ENCODE measurements at regions not wholly inside any gene's neighbourhood (a gene's known extent, or its start where the extent isn't known, plus 50 kb on each side); places are given as distances from the start of the nearest gene placed in this dataset.

DNA sequence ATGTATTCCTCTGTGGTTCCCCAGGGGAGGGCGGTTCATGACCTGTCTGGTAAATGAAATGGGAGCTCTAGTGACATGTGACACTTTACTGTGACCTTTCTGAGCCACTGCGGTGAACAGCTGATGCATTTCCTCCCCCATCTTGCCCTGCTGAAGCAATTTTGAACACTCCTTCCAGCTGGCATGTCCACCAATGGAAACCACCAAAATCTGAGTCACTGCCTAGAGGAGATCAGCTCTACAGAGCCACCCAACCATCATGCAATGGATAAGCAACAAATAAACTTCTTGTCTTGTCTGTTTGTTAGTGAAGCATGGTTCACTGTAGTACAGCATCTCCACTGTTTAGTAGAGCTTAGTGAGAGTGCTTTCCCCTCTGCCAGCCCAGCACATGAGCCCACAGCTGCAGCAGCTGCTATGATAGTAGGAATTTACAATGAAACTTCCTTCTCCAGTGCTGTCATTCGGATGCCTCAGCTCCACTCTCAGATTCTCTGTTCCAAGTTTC, 479.4 kb downstream of the NTRK3 start:
- TF ChIP-seq REST (IDR thresholded peaks at IDR 0.05; ENCODE audit: insufficient read depth in 1 of 2, low read depth in 2 of 2, low read length in 1 of 2) = no peak
- TF ChIP-seq, protein P1, sequence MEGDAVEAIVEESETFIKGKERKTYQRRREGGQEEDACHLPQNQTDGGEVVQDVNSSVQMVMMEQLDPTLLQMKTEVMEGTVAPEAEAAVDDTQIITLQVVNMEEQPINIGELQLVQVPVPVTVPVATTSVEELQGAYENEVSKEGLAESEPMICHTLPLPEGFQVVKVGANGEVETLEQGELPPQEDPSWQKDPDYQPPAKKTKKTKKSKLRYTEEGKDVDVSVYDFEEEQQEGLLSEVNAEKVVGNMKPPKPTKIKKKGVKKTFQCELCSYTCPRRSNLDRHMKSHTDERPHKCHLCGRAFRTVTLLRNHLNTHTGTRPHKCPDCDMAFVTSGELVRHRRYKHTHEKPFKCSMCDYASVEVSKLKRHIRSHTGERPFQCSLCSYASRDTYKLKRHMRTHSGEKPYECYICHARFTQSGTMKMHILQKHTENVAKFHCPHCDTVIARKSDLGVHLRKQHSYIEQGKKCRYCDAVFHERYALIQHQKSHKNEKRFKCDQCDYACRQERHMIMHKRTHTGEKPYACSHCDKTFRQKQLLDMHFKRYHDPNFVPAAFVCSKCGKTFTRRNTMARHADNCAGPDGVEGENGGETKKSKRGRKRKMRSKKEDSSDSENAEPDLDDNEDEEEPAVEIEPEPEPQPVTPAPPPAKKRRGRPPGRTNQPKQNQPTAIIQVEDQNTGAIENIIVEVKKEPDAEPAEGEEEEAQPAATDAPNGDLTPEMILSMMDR (IDR thresholded peaks at IDR 0.05) = no peak
- no peak for TF ChIP-seq POLR2AphosphoS5 (IDR thresholded peaks at IDR 0.05; ENCODE audit: low read depth, low read length)
